Thyroid gland (tissue), 4 donors: ENCODE measurements at regions not wholly inside any gene's neighbourhood (a gene's known extent, or its start where the extent isn't known, plus 50 kb on each side); places are given as distances from the start of the nearest gene placed in this dataset.
A peak's percentile ranks its signal among the peaks of the same experiment; 100 is the strongest.

Source experiments
- DNase-seq, 2 donors: peaks; one replicate each; pipeline ENCODE4 v3.0.0-alpha.2; 2019
- H3K27ac ChIP-seq, 3 donors: fragments of 200-600 bp; sonication (generic); 1 replicate in 2 of 3; 2 replicates in 1 of 3; pipeline ENCODE4 v1.5.1; 2016 to 2019; ENCODE audit warnings: mild to moderate bottlenecking in 1 of 3, moderate library complexity in 1 of 3
- H3K27me3 ChIP-seq: fragments of 200-600 bp; sonication (generic); one replicate; pipeline ENCODE4 v1.5.1; 2019
- H3K36me3 ChIP-seq, 2 donors: fragments of 200-600 bp; sonication (generic); one replicate each; pipeline ENCODE4 v1.5.1; 2016 to 2019
- H3K4me1 ChIP-seq, 2 donors: fragments of 200-600 bp; sonication (generic); one replicate each; pipeline ENCODE4 v1.5.1; 2017 to 2019
- H3K4me3 ChIP-seq, 3 donors: fragments of 200-600 bp; sonication (generic); replicated peaks in 1 of 3; 1 replicate in 2 of 3; 2 replicates in 1 of 3; pipeline ENCODE4 v1.5.1; 2016; ENCODE audit warnings: mild to moderate bottlenecking in 1 of 3
- H3K9me3 ChIP-seq: fragments of 200-600 bp; sonication (generic); one replicate; pipeline ENCODE4 v1.5.1; 2017
- CTCF ChIP-seq, 6 experiments: fragments of 200-600 bp in 3 of 6; fragments of 450-650 bp in 3 of 6; sonication (generic) in 3 of 6; IDR thresholded peaks; one replicate each; pipeline ENCODE4 v1.5.1; 2016 to 2019; ENCODE audit warnings: antibody characterized with exemption in 6 of 6, mild to moderate bottlenecking in 2 of 6, inconsistent platforms in 1 of 6, moderate library complexity in 1 of 6
- POLR2A ChIP-seq, 2 donors: fragments of 450-650 bp; IDR thresholded peaks; one replicate each; pipeline ENCODE4 v1.6.1; 2017; ENCODE audit warnings: antibody characterized with exemption in 2 of 2, mild to moderate bottlenecking in 2 of 2, moderate library complexity in 1 of 2
- WGBS, 2 donors: methylation state at CpG; one replicate each; pipeline ENCODE4 v1.1.5; 2017; 5-methylcytosine and 5-hydroxymethylcytosine counted together
- intact Hi-C: fragments of 100-400 bp; cut with DNase I; formaldehyde crosslinking; loops from one replicate; pipeline ENCODE4 v1.15.1; 2023

GRCh38 chr12:67018105-67018504 is 251.1 kb upstream of the CAND1 start:
- WGBS, 2 donors: 92 to 95% methylated on average over 5 of the region's 5 CpGs
- H3K27ac ChIP-seq: peak overlapping the region in 1 of 3 donors; percentile 79
- no peaks in the 10 kb centered on the region for H3K27me3 ChIP-seq
- TF ChIP-seq POLR2A (IDR thresholded peaks at IDR 0.05) (no peak), CTCF (IDR thresholded peaks at IDR 0.05) (no peak)
- H3K4me1 ChIP-seq: peaks cover 0 to 5% of the 10 kb centered on the region in 2 donors
- intact Hi-C loops: no loop called here
- H3K36me3 ChIP-seq: no peaks in the 10 kb centered on the region
- no peak overlapping the region for H3K4me3 ChIP-seq
- DNase-seq: no peak
- H3K9me3 ChIP-seq: no peaks in the 10 kb centered on the region

- no peak for TF ChIP-seq CTCF (IDR thresholded peaks at IDR 0.05)
- TF ChIP-seq POLR2A (IDR thresholded peaks at IDR 0.05): peak in 1 of 2 donors; percentile 12
- intact Hi-C loops: no loop called here
- no peaks in the 10 kb centered on the region for H3K36me3 ChIP-seq
- no peaks in the 10 kb centered on the region for H3K27me3 ChIP-seq
- H3K4me1 ChIP-seq: peaks cover 0 to 5% of the 10 kb centered on the region in 2 donors
- no peak overlapping the region for H3K4me3 ChIP-seq
- H3K27ac ChIP-seq: peak overlapping the region in 2 of 3 donors; percentile 52 to 79
- WGBS, 2 donors: 20 to 25% methylated on average over 10 of the region's 10 CpGs
- H3K9me3 ChIP-seq: no peaks in the 10 kb centered on the region
- DNase-seq: peak; percentile 57
These were observed 250.1 kb upstream of the CAND1 start for GRCh38 chr12:67019070-67019469.

GRCh38 chr12:67025543-67026114 is 243.5 kb upstream of the CAND1 start:
- DNase-seq: peak; percentile 21 to 23
- 44 to 45% methylated on average over 7 of the region's 7 CpGs for WGBS, 2 donors
- Histone ChIP-seq H3K4me1 (peaks cover 4 to 7% of the 10 kb centered on the region in 2 donors), H3K27ac (no peak overlapping the region), H3K36me3 (no peaks in the 10 kb centered on the region), H3K9me3 (no peaks in the 10 kb centered on the region), H3K27me3 (no peaks in the 10 kb centered on the region), H3K4me3 (no peak overlapping the region)
- peak in 5 of 6 experiments; percentile 31 to 72 (median 56) for TF ChIP-seq CTCF (IDR thresholded peaks at IDR 0.05)
- TF ChIP-seq POLR2A (IDR thresholded peaks at IDR 0.05): no peak
- intact Hi-C loops: no loop called here

GRCh38 chr12:67026487-67027246 is 242.5 kb upstream of the CAND1 start:
- Histone ChIP-seq H3K27ac (no peak overlapping the region), H3K4me3 (no peak overlapping the region), H3K4me1 (peaks cover 4 to 7% of the 10 kb centered on the region in 2 donors), H3K9me3 (no peaks in the 10 kb centered on the region), H3K27me3 (no peaks in the 10 kb centered on the region), H3K36me3 (no peaks in the 10 kb centered on the region)
- DNase-seq: no peak
- WGBS, 2 donors: 81 to 82% methylated on average over 5 of the region's 5 CpGs
- intact Hi-C loops: no loop called here
- TF ChIP-seq POLR2A (IDR thresholded peaks at IDR 0.05) (no peak), CTCF (IDR thresholded peaks at IDR 0.05) (no peak)

- 82% methylated on average over 2 of the region's 2 CpGs for WGBS, 2 donors
- DNase-seq: no peak
- Histone ChIP-seq H3K9me3 (no peaks in the 10 kb centered on the region), H3K36me3 (no peaks in the 10 kb centered on the region), H3K4me1 (peaks cover 4 to 7% of the 10 kb centered on the region in 2 donors), H3K27ac (no peak overlapping the region), H3K27me3 (no peaks in the 10 kb centered on the region), H3K4me3 (no peak overlapping the region)
- intact Hi-C loops: no loop called here
- TF ChIP-seq CTCF (IDR thresholded peaks at IDR 0.05): no peak
- no peak for TF ChIP-seq POLR2A (IDR thresholded peaks at IDR 0.05)
These were observed 240.6 kb upstream of the CAND1 start for GRCh38 chr12:67028529-67028928.
